Epithelial cell of proximal tubule (primary cell): ENCODE measurements at regions not wholly inside any gene's neighbourhood (a gene's known extent, or its start where the extent isn't known, plus 50 kb on each side); places are given as distances from the start of the nearest gene placed in this dataset.
"Not testable (repeated sequence)": the region's sequence is repeated elsewhere in the genome, so short reads cannot be mapped to it uniquely, and the experiment has no call there.

Experiments used
- DNase-seq: peaks from one replicate; pipeline ENCODE4 v3.0.0-alpha.2; 2011; ENCODE audit warnings: low read depth
- H3K4me3 ChIP-seq: 2 replicates; pipeline ENCODE4 v1.5.1; 2011; ENCODE audit warnings: low read depth, mild to moderate bottlenecking, low read length
- TF ChIP-seq, protein P1 (sequence below): conservative IDR thresholded peaks from 2 replicates; pipeline ENCODE4 v1.5.1; 2012; ENCODE audit warnings: low read depth, mild to moderate bottlenecking, low read length

DNA sequence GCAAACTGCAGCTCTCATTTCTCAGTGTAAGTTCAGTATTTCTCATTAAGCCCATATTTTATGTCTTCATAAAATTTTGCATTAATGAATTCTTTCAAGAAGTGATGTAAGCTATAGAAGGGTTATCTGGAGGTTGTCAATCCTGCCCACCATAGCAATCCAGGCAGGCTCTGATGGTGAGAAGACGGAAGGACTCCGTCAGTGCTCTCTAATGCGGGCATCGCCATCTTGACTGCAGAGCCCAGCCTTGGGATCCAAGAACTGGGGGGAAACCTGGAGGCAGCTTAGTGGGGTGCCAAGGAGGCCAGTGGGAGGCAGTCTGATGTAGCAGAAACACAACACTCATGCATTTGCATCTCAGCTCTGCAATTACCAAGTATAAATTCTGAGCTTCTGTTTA lies 707.4 kb upstream of the NRP1 start:
- no peak overlapping the region for H3K4me3 ChIP-seq
- no peak for DNase-seq
- TF ChIP-seq, protein P1, sequence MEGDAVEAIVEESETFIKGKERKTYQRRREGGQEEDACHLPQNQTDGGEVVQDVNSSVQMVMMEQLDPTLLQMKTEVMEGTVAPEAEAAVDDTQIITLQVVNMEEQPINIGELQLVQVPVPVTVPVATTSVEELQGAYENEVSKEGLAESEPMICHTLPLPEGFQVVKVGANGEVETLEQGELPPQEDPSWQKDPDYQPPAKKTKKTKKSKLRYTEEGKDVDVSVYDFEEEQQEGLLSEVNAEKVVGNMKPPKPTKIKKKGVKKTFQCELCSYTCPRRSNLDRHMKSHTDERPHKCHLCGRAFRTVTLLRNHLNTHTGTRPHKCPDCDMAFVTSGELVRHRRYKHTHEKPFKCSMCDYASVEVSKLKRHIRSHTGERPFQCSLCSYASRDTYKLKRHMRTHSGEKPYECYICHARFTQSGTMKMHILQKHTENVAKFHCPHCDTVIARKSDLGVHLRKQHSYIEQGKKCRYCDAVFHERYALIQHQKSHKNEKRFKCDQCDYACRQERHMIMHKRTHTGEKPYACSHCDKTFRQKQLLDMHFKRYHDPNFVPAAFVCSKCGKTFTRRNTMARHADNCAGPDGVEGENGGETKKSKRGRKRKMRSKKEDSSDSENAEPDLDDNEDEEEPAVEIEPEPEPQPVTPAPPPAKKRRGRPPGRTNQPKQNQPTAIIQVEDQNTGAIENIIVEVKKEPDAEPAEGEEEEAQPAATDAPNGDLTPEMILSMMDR, result no peak

DNA sequence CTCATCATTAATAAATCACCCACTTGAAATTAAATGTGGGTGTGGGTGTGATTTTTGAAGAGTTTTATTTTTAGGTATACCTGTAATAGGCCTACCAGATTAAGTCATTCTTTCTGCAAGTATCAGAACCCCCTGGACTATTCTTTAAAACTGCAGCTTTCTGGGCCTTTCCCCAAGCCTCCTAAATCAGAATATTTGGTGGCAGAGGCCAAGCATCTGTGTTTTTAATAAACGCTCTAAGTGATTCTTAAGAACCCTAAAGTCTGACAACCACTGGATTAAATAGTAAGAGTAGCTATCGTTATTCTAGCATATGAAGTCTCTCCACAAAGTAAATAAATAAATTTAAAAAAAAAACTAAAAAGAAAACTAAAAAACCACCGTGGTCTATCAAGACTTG lies 703.0 kb upstream of the NRP1 start:
- TF ChIP-seq, protein P1, result no peak
- no peak for DNase-seq
- H3K4me3 ChIP-seq, result no peak overlapping the region

DNA sequence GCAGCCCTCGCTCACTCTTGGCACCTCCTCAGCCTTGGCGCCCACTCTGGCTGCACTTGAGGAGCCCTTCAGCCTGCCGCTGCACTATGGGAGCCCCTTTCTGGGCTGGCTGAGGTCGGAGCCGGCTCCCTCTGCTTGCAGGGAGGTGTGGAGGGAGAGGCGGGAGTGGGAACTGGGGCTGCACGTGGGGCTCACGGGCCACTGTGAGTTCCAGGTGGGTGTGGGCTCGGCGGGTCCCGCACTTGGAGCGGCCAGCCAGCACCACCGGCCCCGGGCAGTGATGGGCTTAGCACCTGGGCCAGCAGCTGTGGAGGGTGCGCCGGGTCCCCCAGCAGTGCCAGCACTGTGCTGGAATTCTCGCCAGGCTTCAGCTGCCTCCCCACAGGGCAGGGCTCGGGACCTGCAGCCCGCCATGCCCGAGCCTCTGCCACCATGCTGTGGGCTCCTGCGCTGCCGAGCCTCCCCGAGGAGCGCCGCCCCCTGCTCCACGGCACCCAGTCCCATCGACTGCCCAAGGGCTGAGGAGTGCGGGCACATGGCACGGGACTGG lies 700.8 kb upstream of the NRP1 start:
- DNase-seq, H3K4me3 ChIP-seq: not testable (repeated sequence)

DNA sequence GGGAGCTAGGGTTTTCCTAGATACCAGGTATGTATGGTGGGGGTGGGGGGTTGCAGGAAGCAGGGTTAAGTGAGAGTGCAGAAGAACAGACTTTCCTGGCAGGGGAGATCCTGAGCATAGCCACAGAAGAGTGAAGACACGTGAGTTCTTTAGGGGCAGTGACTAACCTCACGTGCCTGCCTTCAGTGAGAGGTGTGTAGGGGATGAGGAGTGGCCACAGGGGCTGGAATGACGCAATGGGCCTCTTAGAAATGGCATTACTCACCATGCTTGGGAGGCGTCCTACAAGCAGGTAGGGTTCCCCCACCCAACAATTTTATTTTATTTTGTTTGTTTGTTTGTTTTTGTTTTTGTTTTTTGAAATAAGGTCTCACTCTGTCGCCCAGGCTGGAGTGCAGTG lies 698.6 kb upstream of the NRP1 start:
- no peak overlapping the region for H3K4me3 ChIP-seq
- TF ChIP-seq, protein P1, result no peak
- no peak for DNase-seq

DNA sequence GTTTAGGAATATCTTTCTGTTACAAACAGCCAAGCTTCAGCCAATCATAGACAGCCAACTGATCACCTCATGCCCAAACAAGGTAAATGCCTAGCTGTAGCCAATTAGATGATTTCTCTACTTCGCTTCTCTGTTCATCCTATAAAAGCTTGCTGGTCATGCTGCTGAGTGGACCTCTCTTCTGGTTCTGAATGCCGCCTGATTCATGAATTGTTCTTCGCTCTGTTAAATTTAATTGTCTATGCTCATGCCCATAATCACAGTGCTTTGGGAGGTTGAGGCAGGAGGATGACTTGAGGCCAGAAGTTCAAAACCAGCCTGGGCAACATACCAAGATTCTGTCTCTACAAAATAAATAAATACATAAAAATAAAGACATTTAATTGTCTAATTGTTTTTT lies 698.1 kb upstream of the NRP1 start:
- no peak for DNase-seq
- TF ChIP-seq, protein P1, result no peak

DNA sequence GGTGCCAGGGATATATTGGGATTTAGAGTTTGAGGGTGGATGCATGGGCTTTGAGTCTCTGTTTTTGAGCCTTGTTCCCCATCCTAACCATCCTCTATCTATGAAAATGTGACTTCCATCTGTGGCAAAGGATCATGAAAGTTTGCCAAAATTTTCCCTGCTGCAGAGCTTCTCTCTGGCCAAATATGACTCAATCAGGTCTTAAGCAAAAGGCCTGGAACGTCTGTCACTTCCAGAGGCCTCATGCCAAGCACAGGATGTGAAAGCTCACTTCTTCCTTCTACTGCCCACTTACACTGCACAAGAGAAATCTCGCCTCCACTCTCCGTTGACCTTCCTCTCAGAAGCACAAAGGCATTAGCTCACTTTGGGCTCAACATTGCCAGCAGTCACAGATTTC lies 696.9 kb upstream of the NRP1 start:
- DNase-seq, result no peak
- no peak overlapping the region for H3K4me3 ChIP-seq
- TF ChIP-seq, protein P1, result no peak

More for the DNA sequence above, 698.1 kb upstream of the NRP1 start:
- no peak overlapping the region for H3K4me3 ChIP-seq

DNA sequence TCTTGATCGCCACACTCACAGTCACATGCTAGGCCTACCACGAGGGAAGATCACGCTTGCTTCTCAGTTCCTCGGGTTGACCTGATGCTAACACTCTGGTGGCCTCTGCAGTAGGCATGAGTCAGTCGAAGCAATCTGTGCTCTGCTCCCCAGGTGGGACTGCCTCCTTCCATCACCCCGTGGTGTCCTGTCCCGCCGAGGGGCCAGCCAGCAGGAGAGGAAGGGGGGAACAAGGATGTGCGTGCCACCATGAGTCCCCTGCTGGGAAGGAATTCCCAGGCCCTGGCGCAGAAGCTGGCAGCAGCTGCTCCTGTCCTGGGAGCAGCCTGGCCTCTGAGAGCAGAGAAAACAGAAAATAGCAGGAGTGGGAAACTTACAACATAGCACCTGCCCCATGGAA lies 695.0 kb upstream of the NRP1 start:
- no peak for DNase-seq
- TF ChIP-seq, protein P1, result no peak

More for the DNA sequence above, 695.0 kb upstream of the NRP1 start:
- H3K4me3 ChIP-seq, result no peak overlapping the region
